ENCODE measurements at regions not wholly inside any gene's neighbourhood (a gene's known extent, or its start where the extent isn't known, plus 50 kb on each side); places are given as distances from the start of the nearest gene placed in this dataset.

- H3K79me2 ChIP-seq, result no peaks in the 10 kb centered on the region
- H3K4me2 ChIP-seq, result no peak overlapping the region
- no peak overlapping the region for H3K27ac ChIP-seq
- H3K4me1 ChIP-seq (ENCODE audit: insufficient read depth), result no peaks in the 10 kb centered on the region
- TF ChIP-seq CTCF (IDR thresholded peaks at IDR 0.05; ENCODE audit: poor library complexity) (no peak), EZH2phosphoT487 (IDR thresholded peaks at IDR 0.05; ENCODE audit: low read depth, severe bottlenecking, unreplicated experiment) (no peak), EZH2 (IDR thresholded peaks at IDR 0.05; ENCODE audit: borderline replicate concordance) (no peak)
- no peaks in the 10 kb centered on the region for H3K27me3 ChIP-seq
- H3K9me3 ChIP-seq (ENCODE audit: low read depth), result no peaks in the 10 kb centered on the region
- H2AFZ ChIP-seq, result no peak overlapping the region
- no peaks in the 10 kb centered on the region for H4K20me1 ChIP-seq (ENCODE audit: insufficient read depth, poor library complexity, severe bottlenecking)
- no peaks in the 10 kb centered on the region for H3K9me2 ChIP-seq (replicated peaks; ENCODE audit: insufficient read depth)
- 85% methylated on average over 1 of the region's 1 CpG for WGBS (ENCODE audit: low lambda C conversion rate, missing lambda C conversion rate)
- no peak overlapping the region for H3K4me3 ChIP-seq
- no peaks in the 10 kb centered on the region for H3K36me3 ChIP-seq (replicated peaks; ENCODE audit: insufficient read depth, low read depth)
- no peak for DNase-seq (ENCODE audit: low spot score)
Observed at GRCh38 chr17:71849783-71850768, 270.7 kb upstream of the SOX9 start.

- Histone ChIP-seq H3K36me3 (replicated peaks; ENCODE audit: insufficient read depth, low read depth) (no peaks in the 10 kb centered on the region), H3K27ac (no peak overlapping the region), H3K79me2 (no peaks in the 10 kb centered on the region), H3K4me1 (ENCODE audit: insufficient read depth) (no peaks in the 10 kb centered on the region), H2AFZ (no peak overlapping the region), H3K9me2 (replicated peaks; ENCODE audit: insufficient read depth) (no peaks in the 10 kb centered on the region), H3K9me3 (ENCODE audit: low read depth) (no peaks in the 10 kb centered on the region), H4K20me1 (ENCODE audit: insufficient read depth, poor library complexity, severe bottlenecking) (no peaks in the 10 kb centered on the region), H3K27me3 (no peaks in the 10 kb centered on the region), H3K4me3 (no peak overlapping the region), H3K4me2 (no peak overlapping the region)
- DNase-seq (ENCODE audit: low spot score), result no peak
- 98% methylated on average over 2 of the region's 2 CpGs for WGBS (ENCODE audit: low lambda C conversion rate, missing lambda C conversion rate)
- TF ChIP-seq EZH2phosphoT487 (IDR thresholded peaks at IDR 0.05; ENCODE audit: low read depth, severe bottlenecking, unreplicated experiment) (no peak), CTCF (IDR thresholded peaks at IDR 0.05; ENCODE audit: poor library complexity) (no peak), EZH2 (IDR thresholded peaks at IDR 0.05; ENCODE audit: borderline replicate concordance) (no peak)
Observed at GRCh38 chr17:71850812-71851211, 270.0 kb upstream of the SOX9 start.

GRCh38 chr17:71855010-71855409, 265.8 kb upstream of the SOX9 start:
- Histone ChIP-seq H3K4me3 (no peak overlapping the region), H3K4me2 (no peak overlapping the region), H3K4me1 (ENCODE audit: insufficient read depth) (no peaks in the 10 kb centered on the region), H4K20me1 (ENCODE audit: insufficient read depth, poor library complexity, severe bottlenecking) (no peaks in the 10 kb centered on the region), H3K36me3 (replicated peaks; ENCODE audit: insufficient read depth, low read depth) (no peaks in the 10 kb centered on the region), H3K27me3 (no peaks in the 10 kb centered on the region), H3K79me2 (no peaks in the 10 kb centered on the region), H3K9me3 (ENCODE audit: low read depth) (no peaks in the 10 kb centered on the region), H2AFZ (no peak overlapping the region), H3K9me2 (replicated peaks; ENCODE audit: insufficient read depth) (no peaks in the 10 kb centered on the region), H3K27ac (no peak overlapping the region)
- TF ChIP-seq EZH2 (IDR thresholded peaks at IDR 0.05; ENCODE audit: borderline replicate concordance), result no peak
- no peak for TF ChIP-seq CTCF (IDR thresholded peaks at IDR 0.05; ENCODE audit: poor library complexity)
- TF ChIP-seq EZH2phosphoT487 (IDR thresholded peaks at IDR 0.05; ENCODE audit: low read depth, severe bottlenecking, unreplicated experiment), result no peak
- no peak for DNase-seq (ENCODE audit: low spot score)
- 63% methylated on average over 4 of the region's 4 CpGs for WGBS (ENCODE audit: low lambda C conversion rate, missing lambda C conversion rate)

Data from hepatocyte (in vitro differentiated cells).